ENCODE measurements at regions not wholly inside any gene's neighbourhood (a gene's known extent, or its start where the extent isn't known, plus 50 kb on each side); places are given as distances from the start of the nearest gene placed in this dataset.

DNA sequence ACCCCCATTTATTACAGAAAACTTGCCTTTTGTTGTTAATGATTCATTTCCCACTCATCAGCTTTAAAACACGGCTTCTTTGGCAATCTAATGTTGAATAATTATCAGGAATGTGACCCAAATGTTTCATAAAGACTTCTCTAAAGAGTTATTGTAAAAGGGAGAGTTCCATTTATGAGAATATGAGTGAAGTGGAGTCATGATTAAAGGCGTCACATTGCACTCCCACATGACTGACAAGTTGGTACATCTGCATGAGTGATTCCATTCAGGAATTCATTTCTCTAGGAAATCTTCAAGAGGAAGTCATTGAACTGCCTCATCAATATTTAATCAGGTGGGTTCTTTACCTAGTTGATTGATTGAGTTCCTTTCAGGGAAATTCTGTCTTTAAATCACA lies 184.8 kb downstream of the LNPK start:
- TF ChIP-seq, protein P1, sequence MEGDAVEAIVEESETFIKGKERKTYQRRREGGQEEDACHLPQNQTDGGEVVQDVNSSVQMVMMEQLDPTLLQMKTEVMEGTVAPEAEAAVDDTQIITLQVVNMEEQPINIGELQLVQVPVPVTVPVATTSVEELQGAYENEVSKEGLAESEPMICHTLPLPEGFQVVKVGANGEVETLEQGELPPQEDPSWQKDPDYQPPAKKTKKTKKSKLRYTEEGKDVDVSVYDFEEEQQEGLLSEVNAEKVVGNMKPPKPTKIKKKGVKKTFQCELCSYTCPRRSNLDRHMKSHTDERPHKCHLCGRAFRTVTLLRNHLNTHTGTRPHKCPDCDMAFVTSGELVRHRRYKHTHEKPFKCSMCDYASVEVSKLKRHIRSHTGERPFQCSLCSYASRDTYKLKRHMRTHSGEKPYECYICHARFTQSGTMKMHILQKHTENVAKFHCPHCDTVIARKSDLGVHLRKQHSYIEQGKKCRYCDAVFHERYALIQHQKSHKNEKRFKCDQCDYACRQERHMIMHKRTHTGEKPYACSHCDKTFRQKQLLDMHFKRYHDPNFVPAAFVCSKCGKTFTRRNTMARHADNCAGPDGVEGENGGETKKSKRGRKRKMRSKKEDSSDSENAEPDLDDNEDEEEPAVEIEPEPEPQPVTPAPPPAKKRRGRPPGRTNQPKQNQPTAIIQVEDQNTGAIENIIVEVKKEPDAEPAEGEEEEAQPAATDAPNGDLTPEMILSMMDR (conservative IDR thresholded peaks at IDR 0.05; ENCODE audit: low read depth, low read length) = no peak
- H3K4me3 ChIP-seq (ENCODE audit: low read length) = no peak overlapping the region
- no peak for DNase-seq (ENCODE audit: low read depth)

DNA sequence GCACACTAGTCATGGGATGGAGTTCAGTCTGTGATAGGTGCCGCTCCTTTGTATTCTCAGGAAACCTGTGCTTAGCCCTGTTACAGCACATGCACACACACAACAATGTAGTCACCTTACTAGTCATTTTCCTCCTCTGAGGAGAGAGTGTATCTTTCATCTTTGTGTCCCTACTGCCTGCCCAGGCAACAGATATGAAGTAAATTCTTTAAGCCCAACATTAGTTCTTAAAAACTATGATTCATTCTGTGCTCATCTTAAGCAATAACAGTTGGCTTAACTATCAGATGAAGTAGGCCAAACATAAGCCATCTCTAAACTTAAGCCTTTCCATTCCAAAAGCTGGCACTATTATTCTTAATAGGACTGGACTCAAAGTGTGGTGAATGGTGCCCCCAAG lies 186.5 kb downstream of the LNPK start:
- TF ChIP-seq, protein P1 (conservative IDR thresholded peaks at IDR 0.05; ENCODE audit: low read depth, low read length) = no peak
- no peak overlapping the region for H3K4me3 ChIP-seq (ENCODE audit: low read length)
- DNase-seq (ENCODE audit: low read depth) = no peak

DNA sequence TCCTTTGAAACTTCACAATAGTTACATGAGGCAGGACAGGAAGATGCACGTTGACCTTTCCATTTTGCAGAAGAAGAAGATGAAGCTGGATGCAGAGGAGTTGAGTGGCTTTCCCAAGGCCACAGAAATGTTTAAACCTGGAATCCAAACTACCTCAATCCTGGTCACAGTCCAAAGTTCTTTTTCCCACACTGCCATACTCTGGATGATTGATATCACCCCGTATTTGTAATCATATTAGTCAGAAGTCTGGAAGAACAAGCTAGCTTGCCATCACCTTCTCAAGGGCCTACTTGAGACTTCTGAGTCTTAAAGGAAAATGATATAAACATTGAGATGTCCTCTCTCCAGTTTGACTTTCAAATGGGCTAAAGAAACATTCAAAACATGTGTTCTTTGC lies 190.1 kb downstream of the LNPK start:
- H3K4me3 ChIP-seq (ENCODE audit: low read length) = no peak overlapping the region
- DNase-seq (ENCODE audit: low read depth) = no peak
- TF ChIP-seq, protein P1 (conservative IDR thresholded peaks at IDR 0.05; ENCODE audit: low read depth, low read length) = no peak

DNA sequence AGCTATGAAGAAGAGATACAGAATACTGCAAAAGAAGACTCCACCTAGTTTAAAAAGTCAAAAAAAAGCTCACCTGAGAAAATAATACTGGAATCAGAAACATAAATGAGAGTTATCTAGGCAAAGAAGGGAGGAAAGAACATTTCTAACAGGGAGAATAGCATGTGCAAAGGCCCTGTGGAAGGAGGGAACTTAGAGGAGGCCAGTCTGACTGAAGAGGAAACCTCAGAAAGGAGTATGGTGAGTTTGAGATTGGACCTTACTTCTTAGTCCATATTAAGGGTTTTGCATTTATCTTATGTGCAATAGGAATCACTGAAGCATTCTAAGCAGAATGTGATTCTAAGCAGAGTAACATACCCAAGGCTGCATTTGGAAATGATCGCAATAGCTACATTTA lies 193.2 kb downstream of the LNPK start:
- TF ChIP-seq, protein P1 (conservative IDR thresholded peaks at IDR 0.05; ENCODE audit: low read depth, low read length) = no peak
- H3K4me3 ChIP-seq (ENCODE audit: low read length) = no peak overlapping the region
- no peak for DNase-seq (ENCODE audit: low read depth)

DNA sequence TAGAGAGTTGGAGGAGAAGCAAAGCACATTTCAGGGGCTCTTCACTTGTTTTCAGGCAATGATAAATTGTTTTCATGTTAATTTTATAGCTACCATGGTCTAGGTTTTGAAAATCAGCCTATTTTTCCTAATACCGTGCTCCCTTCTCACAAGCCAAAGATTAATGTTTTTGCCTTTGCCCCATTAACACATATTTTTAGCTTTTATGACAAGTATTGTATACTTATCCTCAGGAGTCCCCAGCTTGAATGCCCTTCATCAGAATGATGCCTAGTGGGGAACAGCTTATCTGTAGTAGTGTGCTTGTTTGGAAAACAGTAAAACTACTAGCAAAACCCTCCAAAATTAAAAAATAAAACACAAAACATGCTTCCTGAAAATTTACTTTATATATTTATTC lies 194.0 kb downstream of the LNPK start:
- DNase-seq (ENCODE audit: low read depth) = no peak
- H3K4me3 ChIP-seq (ENCODE audit: low read length) = no peak overlapping the region
- TF ChIP-seq, protein P1 (conservative IDR thresholded peaks at IDR 0.05; ENCODE audit: low read depth, low read length) = no peak

DNA sequence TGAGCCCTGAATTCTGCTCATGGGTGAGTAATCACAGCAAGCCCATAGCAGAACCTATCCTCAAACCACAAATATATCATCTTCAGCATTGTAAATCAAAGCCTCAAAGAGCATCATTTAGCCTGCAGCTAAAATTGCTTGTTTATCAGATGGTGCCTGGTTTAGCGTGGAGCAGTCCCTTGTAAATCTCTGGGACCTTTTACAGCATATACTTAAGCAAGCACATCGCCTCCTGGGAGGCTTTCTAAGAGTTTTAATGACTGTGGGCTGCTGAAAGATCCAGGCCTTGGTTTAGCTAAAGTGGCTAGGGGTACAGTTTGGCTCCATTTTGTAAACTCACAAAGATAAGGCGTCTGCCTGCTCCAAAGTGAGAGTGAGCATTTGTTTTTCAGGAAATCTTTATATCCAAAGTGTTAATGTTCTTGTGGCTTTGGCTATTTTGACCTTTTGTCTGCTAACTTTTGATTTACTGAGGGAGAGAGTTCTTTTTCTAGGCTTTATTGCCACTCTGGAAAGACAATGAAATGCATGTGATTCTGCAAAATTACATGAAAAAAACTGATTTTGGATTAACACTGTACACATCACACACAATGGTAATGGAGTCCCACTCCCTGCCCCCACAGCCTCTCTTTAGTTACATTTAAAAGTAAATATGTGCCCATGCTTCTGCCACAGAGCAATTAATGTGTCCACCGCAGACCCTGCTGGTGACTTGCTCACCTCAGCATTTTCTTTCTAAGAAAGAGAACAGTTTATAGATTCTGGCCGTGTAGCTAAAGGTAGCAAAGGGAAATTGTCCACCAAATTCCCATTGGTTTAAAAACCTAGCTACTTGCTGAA lies 194.8 kb downstream of the LNPK start:
- H3K4me3 ChIP-seq (ENCODE audit: low read length) = no peak overlapping the region
- no peak for DNase-seq (ENCODE audit: low read depth)
- TF ChIP-seq, protein P1 (conservative IDR thresholded peaks at IDR 0.05; ENCODE audit: low read depth, low read length) = no peak

DNA sequence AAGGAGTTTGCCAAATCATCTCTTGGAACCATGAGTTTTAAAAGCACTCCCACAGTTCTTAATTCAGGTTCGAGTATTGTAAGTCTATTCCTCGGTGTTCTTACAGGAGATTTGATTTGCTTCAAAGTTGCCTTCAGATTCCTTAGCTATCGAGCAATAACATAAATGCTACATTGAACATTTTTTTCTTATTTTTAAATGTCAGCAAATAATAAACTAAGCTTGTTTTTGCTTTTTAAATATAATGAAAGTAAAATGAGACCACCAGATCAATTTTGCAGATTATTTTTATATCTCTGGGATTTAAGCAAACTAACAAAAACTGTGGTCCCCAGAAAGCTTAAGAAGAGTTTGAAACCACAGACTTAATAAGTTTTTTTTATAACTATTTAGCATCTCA lies 195.5 kb downstream of the LNPK start:
- no peak for DNase-seq (ENCODE audit: low read depth)
- H3K4me3 ChIP-seq (ENCODE audit: low read length) = no peak overlapping the region
- TF ChIP-seq, protein P1 (conservative IDR thresholded peaks at IDR 0.05; ENCODE audit: low read depth, low read length) = no peak
